DMS53 (cell line): ENCODE measurements at regions not wholly inside any gene's neighbourhood (a gene's known extent, or its start where the extent isn't known, plus 50 kb on each side); places are given as distances from the start of the nearest gene placed in this dataset.

Experiments used
- DNase-seq: peaks from one replicate; lab custom pipeline; 2025; lab: John Stamatoyannopoulos, UW

DNA sequence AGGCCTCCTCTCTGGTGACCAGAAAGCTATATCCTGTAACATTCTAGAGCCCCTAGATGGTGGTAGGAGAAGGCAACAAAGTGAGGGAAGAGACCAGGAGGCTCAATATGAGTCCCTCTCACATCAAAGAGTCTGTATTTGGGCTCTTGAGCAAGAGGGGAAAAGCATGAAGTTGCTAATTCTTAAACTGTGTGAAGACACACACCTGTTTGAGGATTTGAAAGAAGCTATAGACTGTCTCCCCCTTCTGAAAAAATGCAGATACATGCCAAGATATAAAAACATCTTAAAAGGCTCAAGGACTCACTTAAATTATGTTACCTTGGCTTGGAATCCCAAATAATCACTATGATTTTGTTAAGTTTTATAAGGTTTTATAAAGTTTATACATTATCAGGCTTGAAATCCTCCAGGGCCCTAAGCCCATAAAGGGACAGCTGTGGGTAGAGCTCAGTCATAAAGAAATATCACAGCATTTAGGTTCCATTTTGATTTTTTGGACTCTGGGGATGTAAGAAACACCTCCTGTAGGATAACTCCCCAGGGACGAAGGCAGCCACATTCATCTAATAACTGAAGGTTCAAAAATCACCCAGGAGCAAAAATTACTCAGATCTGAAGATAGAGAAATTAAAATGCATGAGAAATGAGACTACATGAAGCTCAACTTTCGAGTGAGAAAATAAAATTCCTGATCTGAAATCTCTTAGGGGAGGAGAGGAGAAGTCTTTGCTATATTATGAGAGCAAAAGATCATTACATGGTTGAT is 136.1 kb upstream of the LGALSL start:
- no peak for DNase-seq

DNA sequence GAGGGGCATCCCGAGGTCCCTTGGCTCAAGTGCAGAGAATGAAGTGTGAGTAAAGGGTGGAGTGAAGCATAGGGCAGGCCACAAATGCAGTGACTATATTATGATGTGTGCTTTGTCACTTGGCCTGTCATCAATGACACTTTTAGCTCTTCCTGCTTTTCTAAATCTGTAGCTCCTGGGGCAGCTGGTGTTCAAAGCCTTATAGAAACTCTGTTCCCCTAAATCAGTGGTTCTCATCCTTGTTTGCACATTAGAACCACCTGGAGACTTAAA is 135.6 kb upstream of the LGALSL start:
- no peak for DNase-seq

GRCh38 chr2:64319896-64320295 is 134.1 kb upstream of the LGALSL start:
- DNase-seq, result no peak

- DNase-seq, result no peak
Observed at GRCh38 chr2:64322433-64322832, 131.5 kb upstream of the LGALSL start.

GRCh38 chr2:64323197-64323596 is 130.8 kb upstream of the LGALSL start:
- DNase-seq, result no peak

GRCh38 chr2:64324746-64325410 is 129.1 kb upstream of the LGALSL start:
- no peak for DNase-seq

- DNase-seq, result no peak
Observed at GRCh38 chr2:64325477-64325851, 128.5 kb upstream of the LGALSL start.

GRCh38 chr2:64325852-64326577 is 127.9 kb upstream of the LGALSL start:
- DNase-seq, result no peak

GRCh38 chr2:64326578-64327050 is 127.3 kb upstream of the LGALSL start:
- DNase-seq, result no peak

- no peak for DNase-seq
Observed at GRCh38 chr2:64327129-64327509, 126.8 kb upstream of the LGALSL start.

- peak; percentile 33 for DNase-seq
Observed at GRCh38 chr2:64327510-64328414, 126.2 kb upstream of the LGALSL start.

GRCh38 chr2:64328415-64328722 is 125.6 kb upstream of the LGALSL start:
- DNase-seq, result no peak

GRCh38 chr2:64328756-64329155 is 125.2 kb upstream of the LGALSL start:
- DNase-seq, result no peak

GRCh38 chr2:64329848-64330247 is 124.1 kb upstream of the LGALSL start:
- DNase-seq, result no peak

- peak; percentile 93 for DNase-seq
Observed at GRCh38 chr2:64330281-64331113, 123.5 kb upstream of the LGALSL start.

GRCh38 chr2:64331114-64331645 is 122.8 kb upstream of the LGALSL start:
- DNase-seq, result peak; percentile 64

DNA sequence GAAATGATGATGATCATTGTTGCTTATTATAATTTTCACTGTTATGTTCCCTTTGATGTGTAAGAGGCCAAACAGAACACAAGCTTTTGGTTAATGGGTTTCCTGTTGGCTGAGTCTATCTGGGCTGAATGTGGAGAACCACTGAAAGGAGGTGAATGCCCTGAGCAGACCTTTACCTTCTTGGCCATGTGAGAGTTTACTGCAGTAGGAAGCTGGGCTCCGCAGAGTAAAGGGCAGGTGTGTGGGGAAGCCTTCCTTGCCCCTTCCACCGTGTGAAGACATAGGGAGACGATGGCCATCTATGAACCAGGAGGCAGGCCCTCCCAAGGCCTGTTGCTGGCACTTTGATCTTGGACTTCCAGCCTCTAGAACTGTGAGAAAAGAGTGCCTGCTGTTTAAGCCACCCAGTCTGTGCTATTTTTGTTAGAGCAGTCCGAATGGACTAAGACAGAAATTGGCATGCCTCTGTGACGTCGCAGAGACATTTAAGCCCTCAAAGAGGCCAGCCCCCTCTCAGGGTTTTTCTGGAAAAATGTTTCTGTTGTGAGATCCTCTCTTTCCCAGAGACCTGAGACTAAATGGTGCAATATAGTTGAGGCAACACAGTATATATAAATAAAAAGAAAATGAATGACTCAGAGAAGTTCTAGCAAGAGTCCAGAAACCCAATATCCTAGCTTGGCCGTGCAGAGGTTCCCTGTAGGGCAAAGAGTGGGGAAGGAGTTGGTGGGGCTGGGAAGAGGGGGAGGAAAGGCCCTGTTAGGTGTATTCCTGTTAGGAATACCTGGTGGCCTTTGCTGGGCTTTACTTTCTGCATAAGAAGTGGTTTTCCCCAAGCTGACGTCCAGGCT is 121.9 kb upstream of the LGALSL start:
- no peak for DNase-seq

- DNase-seq, result no peak
Observed at GRCh38 chr2:64336171-64336570, 117.8 kb upstream of the LGALSL start.

GRCh38 chr2:64337314-64337713 is 116.6 kb upstream of the LGALSL start:
- no peak for DNase-seq

GRCh38 chr2:64338108-64338507 is 115.9 kb upstream of the LGALSL start:
- no peak for DNase-seq
